ENCODE measurements at regions not wholly inside any gene's neighbourhood (a gene's known extent, or its start where the extent isn't known, plus 50 kb on each side); places are given as distances from the start of the nearest gene placed in this dataset.

GRCh38 chr6:120111001-120111400 lies 761.4 kb upstream of the MAN1A1 start:
- WGBS (ENCODE audit: insufficient coverage): 100% methylated on average over 3 of the region's 4 CpGs

GRCh38 chr6:120108061-120108795 lies 758.7 kb upstream of the MAN1A1 start:
- H2AFZ ChIP-seq (ENCODE audit: insufficient read depth, low read depth, low read length, poor library complexity, severe bottlenecking): no peak overlapping the region
- H4K20me1 ChIP-seq (ENCODE audit: insufficient read depth, low read length): no peaks in the 10 kb centered on the region
- no peak overlapping the region for H3K4me3 ChIP-seq (replicated peaks in 1 of 3; ENCODE audit: low read depth in 2 of 3, low read length in 3 of 3)
- Mint-ChIP-seq H3K9me3 (peaks cover 0 to 2% (median 0%) of the 10 kb centered on the region in 7 donors), H3K4me1 (no peaks in the 10 kb centered on the region), H3K27me3 (ENCODE audit: low read depth in 3 of 3) (peaks cover 0 to 1% (median under 1%) of the 10 kb centered on the region in 3 donors), H3K4me3 (no peak overlapping the region), H3K27ac (no peak overlapping the region), H3K36me3 (no peaks in the 10 kb centered on the region)
- no peak for TF ChIP-seq CTCF (IDR thresholded peaks at IDR 0.05)
- H3K79me2 ChIP-seq (ENCODE audit: insufficient read depth, low read length): no peaks in the 10 kb centered on the region
- H3K27me3 ChIP-seq (ENCODE audit: control insufficient read depth in 2 of 2, insufficient read depth in 2 of 2, low read length in 2 of 2): no peaks in the 10 kb centered on the region
- H3K4me2 ChIP-seq (replicated peaks; ENCODE audit: extremely low read depth, low read length, poor library complexity, severe bottlenecking): no peak overlapping the region
- no peaks in the 10 kb centered on the region for H3K9me3 ChIP-seq (replicated peaks in 1 of 2; ENCODE audit: control insufficient read depth in 1 of 2, insufficient read depth in 1 of 2, low read length in 2 of 2)
- no peak overlapping the region for H3K9ac ChIP-seq (ENCODE audit: insufficient read depth, low read length, poor library complexity, severe bottlenecking)
- no CpG with 5 or more reads among the region's 1 CpG for WGBS (ENCODE audit: insufficient coverage)
- H3K27ac ChIP-seq (ENCODE audit: low read depth in 1 of 2, low read length in 2 of 2): no peak overlapping the region
- H3K4me1 ChIP-seq (ENCODE audit: control insufficient read depth in 1 of 2, insufficient read depth in 2 of 2, low read length in 2 of 2): no peaks in the 10 kb centered on the region
- DNase-seq: no peak
- H3K36me3 ChIP-seq (replicated peaks in 1 of 2; ENCODE audit: control insufficient read depth in 1 of 2, insufficient read depth in 2 of 2, low read length in 2 of 2): no peaks in the 10 kb centered on the region
- intact Hi-C loops (cut with micrococcal nuclease): no loop called here

More at GRCh38 chr6:120111001-120111400, 761.4 kb upstream of the MAN1A1 start:
- no peaks in the 10 kb centered on the region for H3K36me3 ChIP-seq (replicated peaks in 1 of 2; ENCODE audit: control insufficient read depth in 1 of 2, insufficient read depth in 2 of 2, low read length in 2 of 2)
- peaks cover 0 to 3% (median 1%) of the 10 kb centered on the region in 3 donors for H3K27me3 Mint-ChIP-seq (ENCODE audit: low read depth in 3 of 3)
- H3K4me3 Mint-ChIP-seq: no peak overlapping the region
- H2AFZ ChIP-seq (ENCODE audit: insufficient read depth, low read depth, low read length, poor library complexity, severe bottlenecking): no peak overlapping the region
- H3K4me1 ChIP-seq (ENCODE audit: control insufficient read depth in 1 of 2, insufficient read depth in 2 of 2, low read length in 2 of 2): no peaks in the 10 kb centered on the region
- H3K27me3 ChIP-seq (ENCODE audit: control insufficient read depth in 2 of 2, insufficient read depth in 2 of 2, low read length in 2 of 2): no peaks in the 10 kb centered on the region
- peaks cover 0 to 5% (median 2%) of the 10 kb centered on the region in 7 donors for H3K9me3 Mint-ChIP-seq
- H4K20me1 ChIP-seq (ENCODE audit: insufficient read depth, low read length): no peaks in the 10 kb centered on the region
- H3K9me3 ChIP-seq (replicated peaks in 1 of 2; ENCODE audit: control insufficient read depth in 1 of 2, insufficient read depth in 1 of 2, low read length in 2 of 2): no peaks in the 10 kb centered on the region
- intact Hi-C loops (cut with micrococcal nuclease): no loop called here
- no peak overlapping the region for H3K4me3 ChIP-seq (replicated peaks in 1 of 3; ENCODE audit: low read depth in 2 of 3, low read length in 3 of 3)
- H3K4me2 ChIP-seq (replicated peaks; ENCODE audit: extremely low read depth, low read length, poor library complexity, severe bottlenecking): no peak overlapping the region
- H3K79me2 ChIP-seq (ENCODE audit: insufficient read depth, low read length): no peaks in the 10 kb centered on the region
- no peak overlapping the region for H3K9ac ChIP-seq (ENCODE audit: insufficient read depth, low read length, poor library complexity, severe bottlenecking)
- no peak overlapping the region for H3K27ac Mint-ChIP-seq
- H3K36me3 Mint-ChIP-seq: no peaks in the 10 kb centered on the region
- H3K27ac ChIP-seq (ENCODE audit: low read depth in 1 of 2, low read length in 2 of 2): no peak overlapping the region
- TF ChIP-seq CTCF (IDR thresholded peaks at IDR 0.05): no peak
- no peaks in the 10 kb centered on the region for H3K4me1 Mint-ChIP-seq
- DNase-seq: no peak
